DMS 273 treated with DMSO at 0.1 percent for 48 hours (cell line): ENCODE measurements at regions not wholly inside any gene's neighbourhood (a gene's known extent, or its start where the extent isn't known, plus 50 kb on each side); places are given as distances from the start of the nearest gene placed in this dataset.

Source experiments
- DNase-seq: peaks from one replicate; lab custom pipeline; 2025; lab: John Stamatoyannopoulos, UW

GRCh38 chr6:145022199-145022796 lies 713.0 kb downstream of the EPM2A start:
- no peak for DNase-seq

GRCh38 chr6:145023116-145023726 lies 712.1 kb downstream of the EPM2A start:
- no peak for DNase-seq

GRCh38 chr6:145025488-145025887 lies 709.8 kb downstream of the EPM2A start:
- no peak for DNase-seq

GRCh38 chr6:145026267-145026679 lies 709.0 kb downstream of the EPM2A start:
- DNase-seq = no peak

- DNase-seq = no peak
Observed at GRCh38 chr6:145028144-145028818, 707.0 kb downstream of the EPM2A start.

- no peak for DNase-seq
Observed at GRCh38 chr6:145031001-145031400, 704.3 kb downstream of the EPM2A start.

GRCh38 chr6:145031962-145032361 lies 703.4 kb downstream of the EPM2A start:
- DNase-seq = no peak

- DNase-seq = no peak
Observed at GRCh38 chr6:145032562-145033145, 702.7 kb downstream of the EPM2A start.

GRCh38 chr6:145034664-145035063 lies 700.7 kb downstream of the EPM2A start:
- DNase-seq = no peak

GRCh38 chr6:145036236-145036635 lies 699.1 kb downstream of the EPM2A start:
- DNase-seq = no peak

GRCh38 chr6:145036848-145037567 lies 698.3 kb downstream of the EPM2A start:
- no peak for DNase-seq

- DNase-seq = no peak
Observed at GRCh38 chr6:145042559-145042958, 692.8 kb downstream of the EPM2A start.

GRCh38 chr6:145043926-145044500 lies 691.3 kb downstream of the EPM2A start:
- no peak for DNase-seq

GRCh38 chr6:145044641-145045246 lies 690.6 kb downstream of the EPM2A start:
- DNase-seq = no peak

GRCh38 chr6:145045582-145045981 lies 689.7 kb downstream of the EPM2A start:
- no peak for DNase-seq

- DNase-seq = no peak
Observed at GRCh38 chr6:145047891-145048290, 687.4 kb downstream of the EPM2A start.

GRCh38 chr6:145051661-145052060 lies 683.7 kb downstream of the EPM2A start:
- DNase-seq = no peak

GRCh38 chr6:145055567-145055966 lies 679.8 kb downstream of the EPM2A start:
- no peak for DNase-seq

GRCh38 chr6:145060714-145061113 lies 674.6 kb downstream of the EPM2A start:
- no peak for DNase-seq

GRCh38 chr6:145063091-145063490 lies 672.2 kb downstream of the EPM2A start:
- no peak for DNase-seq

- DNase-seq = no peak
Observed at GRCh38 chr6:145067430-145067829, 667.9 kb downstream of the EPM2A start.

- DNase-seq = no peak
Observed at GRCh38 chr6:145068577-145068976, 666.7 kb downstream of the EPM2A start.
